PC-3 (cell line): ENCODE measurements at regions not wholly inside any gene's neighbourhood (a gene's known extent, or its start where the extent isn't known, plus 50 kb on each side); places are given as distances from the start of the nearest gene placed in this dataset.

ENCODE experiments used
- CTCF ChIP-seq: fragments of 300-600 bp; sonication (generic); conservative IDR thresholded peaks from 2 replicates; pipeline ENCODE4 v1.5.1; 2017; ENCODE audit warnings: antibody characterized with exemption, low read depth, mild to moderate bottlenecking, low read length
- EZH2 ChIP-seq: fragments of 300-600 bp; sonication (generic); IDR thresholded peaks from one replicate; pipeline ENCODE4 v1.6.1; 2017; ENCODE audit warnings: antibody characterized with exemption, mild to moderate bottlenecking, low read length; ENCODE audit not compliant: unreplicated experiment

GRCh38 chr3:119087799-119088198, 53.2 kb upstream of the IGSF11 start:
- TF ChIP-seq CTCF = no peak
- no peak for TF ChIP-seq EZH2
